ENCODE measurements at regions not wholly inside any gene's neighbourhood (a gene's known extent, or its start where the extent isn't known, plus 50 kb on each side); places are given as distances from the start of the nearest gene placed in this dataset.

DNA sequence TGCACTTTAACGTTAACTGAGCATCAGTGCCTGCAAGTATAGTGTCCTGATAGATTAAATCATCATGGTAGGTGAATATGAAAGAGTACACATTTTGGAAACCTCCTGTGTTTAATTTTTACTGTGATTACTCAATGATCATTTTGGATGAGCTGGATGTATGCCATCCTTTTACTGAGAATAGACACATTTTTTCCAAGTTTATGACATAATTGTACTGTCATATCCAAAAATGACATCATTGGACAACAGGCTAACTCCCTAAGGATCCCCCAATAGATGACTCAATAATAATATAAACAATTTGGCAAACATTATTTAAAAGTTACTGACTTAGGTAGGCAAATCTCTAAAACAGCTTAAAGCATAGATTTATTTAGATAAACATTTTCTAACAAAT, 410.8 kb upstream of the REG3G start:
- TF ChIP-seq, protein P1, sequence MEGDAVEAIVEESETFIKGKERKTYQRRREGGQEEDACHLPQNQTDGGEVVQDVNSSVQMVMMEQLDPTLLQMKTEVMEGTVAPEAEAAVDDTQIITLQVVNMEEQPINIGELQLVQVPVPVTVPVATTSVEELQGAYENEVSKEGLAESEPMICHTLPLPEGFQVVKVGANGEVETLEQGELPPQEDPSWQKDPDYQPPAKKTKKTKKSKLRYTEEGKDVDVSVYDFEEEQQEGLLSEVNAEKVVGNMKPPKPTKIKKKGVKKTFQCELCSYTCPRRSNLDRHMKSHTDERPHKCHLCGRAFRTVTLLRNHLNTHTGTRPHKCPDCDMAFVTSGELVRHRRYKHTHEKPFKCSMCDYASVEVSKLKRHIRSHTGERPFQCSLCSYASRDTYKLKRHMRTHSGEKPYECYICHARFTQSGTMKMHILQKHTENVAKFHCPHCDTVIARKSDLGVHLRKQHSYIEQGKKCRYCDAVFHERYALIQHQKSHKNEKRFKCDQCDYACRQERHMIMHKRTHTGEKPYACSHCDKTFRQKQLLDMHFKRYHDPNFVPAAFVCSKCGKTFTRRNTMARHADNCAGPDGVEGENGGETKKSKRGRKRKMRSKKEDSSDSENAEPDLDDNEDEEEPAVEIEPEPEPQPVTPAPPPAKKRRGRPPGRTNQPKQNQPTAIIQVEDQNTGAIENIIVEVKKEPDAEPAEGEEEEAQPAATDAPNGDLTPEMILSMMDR (IDR thresholded peaks at IDR 0.05) = no peak
- TF ChIP-seq POLR2A (IDR thresholded peaks at IDR 0.05) = no peak
